ENCODE measurements at regions not wholly inside any gene's neighbourhood (a gene's known extent, or its start where the extent isn't known, plus 50 kb on each side); places are given as distances from the start of the nearest gene placed in this dataset.

GRCh38 chr13:81639984-81640582, 1299.2 kb upstream of the SPRY2 start:
- TF ChIP-seq, protein P1, sequence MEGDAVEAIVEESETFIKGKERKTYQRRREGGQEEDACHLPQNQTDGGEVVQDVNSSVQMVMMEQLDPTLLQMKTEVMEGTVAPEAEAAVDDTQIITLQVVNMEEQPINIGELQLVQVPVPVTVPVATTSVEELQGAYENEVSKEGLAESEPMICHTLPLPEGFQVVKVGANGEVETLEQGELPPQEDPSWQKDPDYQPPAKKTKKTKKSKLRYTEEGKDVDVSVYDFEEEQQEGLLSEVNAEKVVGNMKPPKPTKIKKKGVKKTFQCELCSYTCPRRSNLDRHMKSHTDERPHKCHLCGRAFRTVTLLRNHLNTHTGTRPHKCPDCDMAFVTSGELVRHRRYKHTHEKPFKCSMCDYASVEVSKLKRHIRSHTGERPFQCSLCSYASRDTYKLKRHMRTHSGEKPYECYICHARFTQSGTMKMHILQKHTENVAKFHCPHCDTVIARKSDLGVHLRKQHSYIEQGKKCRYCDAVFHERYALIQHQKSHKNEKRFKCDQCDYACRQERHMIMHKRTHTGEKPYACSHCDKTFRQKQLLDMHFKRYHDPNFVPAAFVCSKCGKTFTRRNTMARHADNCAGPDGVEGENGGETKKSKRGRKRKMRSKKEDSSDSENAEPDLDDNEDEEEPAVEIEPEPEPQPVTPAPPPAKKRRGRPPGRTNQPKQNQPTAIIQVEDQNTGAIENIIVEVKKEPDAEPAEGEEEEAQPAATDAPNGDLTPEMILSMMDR (IDR thresholded peaks at IDR 0.05; ENCODE audit: insufficient read depth, low read length) = peak; percentile 10
- TF ChIP-seq POLR2AphosphoS5 (IDR thresholded peaks at IDR 0.05; ENCODE audit: low read depth) = no peak
- no peak for TF ChIP-seq GABPA (IDR thresholded peaks at IDR 0.05; ENCODE audit: low read depth)
- TF ChIP-seq SPI1 (IDR thresholded peaks at IDR 0.05; ENCODE audit: borderline replicate concordance, low read depth) = no peak
- no peak for TF ChIP-seq REST (IDR thresholded peaks at IDR 0.05; ENCODE audit: insufficient replicate concordance, low read depth)

Measured in HL-60 (cell line).